ENCODE measurements at regions not wholly inside any gene's neighbourhood (a gene's known extent, or its start where the extent isn't known, plus 50 kb on each side); places are given as distances from the start of the nearest gene placed in this dataset.

GRCh38 chr2:8202132-8202531 lies 479.7 kb upstream of the ID2 start:
- TF ChIP-seq EZH2phosphoT487 (IDR thresholded peaks at IDR 0.05; ENCODE audit: borderline replicate concordance), result no peak
- no peak for TF ChIP-seq CTCF (conservative IDR thresholded peaks at IDR 0.05; ENCODE audit: low read length)
- H3K9ac ChIP-seq (ENCODE audit: low read depth, low read length, poor library complexity, severe bottlenecking), result no peak overlapping the region
- no peaks in the 10 kb centered on the region for H3K79me2 ChIP-seq (ENCODE audit: insufficient read depth, low read length)
- H3K36me3 ChIP-seq (ENCODE audit: insufficient read depth, low read length), result no peaks in the 10 kb centered on the region
- H3K4me1 ChIP-seq (ENCODE audit: insufficient read depth, low read length, poor library complexity, severe bottlenecking), result no peaks in the 10 kb centered on the region
- no peaks in the 10 kb centered on the region for H3K9me2 ChIP-seq (replicated peaks; ENCODE audit: low read depth, low read length)
- no peaks in the 10 kb centered on the region for H4K20me1 ChIP-seq (ENCODE audit: insufficient read depth, low read length, poor library complexity, severe bottlenecking)
- no peaks in the 10 kb centered on the region for H3F3A ChIP-seq (ENCODE audit: low read depth)
- H3K27me3 ChIP-seq (ENCODE audit: insufficient read depth, low read length, poor library complexity, severe bottlenecking), result no peaks in the 10 kb centered on the region
- no peaks in the 10 kb centered on the region for H3K9me3 ChIP-seq (ENCODE audit: insufficient read depth, low read depth, low read length)
- no peak overlapping the region for H3K4me2 ChIP-seq (ENCODE audit: low read depth, low read length, poor library complexity, severe bottlenecking)
- no peak overlapping the region for H3K4me3 ChIP-seq (ENCODE audit: low read length, poor library complexity, severe bottlenecking)
- H2AFZ ChIP-seq (ENCODE audit: low read length), result no peak overlapping the region

GRCh38 chr2:8203364-8203763 lies 478.5 kb upstream of the ID2 start:
- no peaks in the 10 kb centered on the region for H3K27me3 ChIP-seq (ENCODE audit: insufficient read depth, low read length, poor library complexity, severe bottlenecking)
- no peaks in the 10 kb centered on the region for H3K36me3 ChIP-seq (ENCODE audit: insufficient read depth, low read length)
- H3K4me3 ChIP-seq (ENCODE audit: low read length, poor library complexity, severe bottlenecking), result no peak overlapping the region
- H3K9ac ChIP-seq (ENCODE audit: low read depth, low read length, poor library complexity, severe bottlenecking), result no peak overlapping the region
- H4K20me1 ChIP-seq (ENCODE audit: insufficient read depth, low read length, poor library complexity, severe bottlenecking), result no peaks in the 10 kb centered on the region
- no peaks in the 10 kb centered on the region for H3K79me2 ChIP-seq (ENCODE audit: insufficient read depth, low read length)
- H3K4me1 ChIP-seq (ENCODE audit: insufficient read depth, low read length, poor library complexity, severe bottlenecking), result no peaks in the 10 kb centered on the region
- peaks cover 9% of the 10 kb centered on the region; the same call in 1 of the 2 replicates for H3K9me3 ChIP-seq (ENCODE audit: insufficient read depth, low read depth, low read length)
- TF ChIP-seq CTCF (conservative IDR thresholded peaks at IDR 0.05; ENCODE audit: low read length), result no peak
- no peak for TF ChIP-seq EZH2phosphoT487 (IDR thresholded peaks at IDR 0.05; ENCODE audit: borderline replicate concordance)
- H3K9me2 ChIP-seq (replicated peaks; ENCODE audit: low read depth, low read length), result no peaks in the 10 kb centered on the region
- no peak overlapping the region for H3K4me2 ChIP-seq (ENCODE audit: low read depth, low read length, poor library complexity, severe bottlenecking)
- no peaks in the 10 kb centered on the region for H3F3A ChIP-seq (ENCODE audit: low read depth)
- H2AFZ ChIP-seq (ENCODE audit: low read length), result no peak overlapping the region

- Histone ChIP-seq H3K9me2 (replicated peaks; ENCODE audit: low read depth, low read length) (no peaks in the 10 kb centered on the region), H4K20me1 (ENCODE audit: insufficient read depth, low read length, poor library complexity, severe bottlenecking) (no peaks in the 10 kb centered on the region), H3K79me2 (ENCODE audit: insufficient read depth, low read length) (no peaks in the 10 kb centered on the region), H3K36me3 (ENCODE audit: insufficient read depth, low read length) (no peaks in the 10 kb centered on the region), H3K4me2 (ENCODE audit: low read depth, low read length, poor library complexity, severe bottlenecking) (no peak overlapping the region), H3K4me3 (ENCODE audit: low read length, poor library complexity, severe bottlenecking) (no peak overlapping the region), H2AFZ (ENCODE audit: low read length) (no peak overlapping the region), H3K4me1 (ENCODE audit: insufficient read depth, low read length, poor library complexity, severe bottlenecking) (no peaks in the 10 kb centered on the region), H3K9ac (ENCODE audit: low read depth, low read length, poor library complexity, severe bottlenecking) (no peak overlapping the region), H3K9me3 (ENCODE audit: insufficient read depth, low read depth, low read length) (peaks cover 9% of the 10 kb centered on the region; the same call in 1 of the 2 replicates), H3F3A (ENCODE audit: low read depth) (no peaks in the 10 kb centered on the region), H3K27me3 (ENCODE audit: insufficient read depth, low read length, poor library complexity, severe bottlenecking) (no peaks in the 10 kb centered on the region)
- TF ChIP-seq CTCF (conservative IDR thresholded peaks at IDR 0.05; ENCODE audit: low read length) (no peak), EZH2phosphoT487 (IDR thresholded peaks at IDR 0.05; ENCODE audit: borderline replicate concordance) (no peak)
Observed at GRCh38 chr2:8204711-8205110, 477.1 kb upstream of the ID2 start.

Measured in Loucy (cell line).